OCI-M1 (cell line): ENCODE measurements at regions not wholly inside any gene's neighbourhood (a gene's known extent, or its start where the extent isn't known, plus 50 kb on each side); places are given as distances from the start of the nearest gene placed in this dataset.
A peak's percentile ranks its signal among the peaks of the same experiment; 100 is the strongest.

Source experiments
- DNase-seq: peaks from one replicate; lab custom pipeline; 2025; lab: John Stamatoyannopoulos, UW

DNA sequence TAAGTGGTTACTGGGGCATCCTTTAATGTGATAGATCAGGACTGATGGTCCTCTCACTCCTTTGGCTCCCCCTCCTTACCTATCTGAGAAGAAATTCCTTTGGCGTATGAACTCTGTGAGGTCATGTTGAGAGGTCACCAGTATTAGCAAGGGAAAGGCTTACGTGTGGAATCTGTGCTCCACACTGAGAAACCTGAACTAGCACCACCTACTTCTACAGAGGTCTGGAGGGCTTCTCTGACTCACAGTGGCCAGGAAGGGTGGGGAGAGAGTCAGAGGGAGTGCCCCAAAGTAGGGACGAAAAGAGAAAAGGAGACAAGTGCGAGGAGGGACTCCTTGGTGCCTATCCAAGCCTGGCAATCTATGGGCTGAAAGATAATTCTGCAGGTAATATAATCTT, 348.6 kb downstream of the TNS1 start:
- no peak for DNase-seq

DNA sequence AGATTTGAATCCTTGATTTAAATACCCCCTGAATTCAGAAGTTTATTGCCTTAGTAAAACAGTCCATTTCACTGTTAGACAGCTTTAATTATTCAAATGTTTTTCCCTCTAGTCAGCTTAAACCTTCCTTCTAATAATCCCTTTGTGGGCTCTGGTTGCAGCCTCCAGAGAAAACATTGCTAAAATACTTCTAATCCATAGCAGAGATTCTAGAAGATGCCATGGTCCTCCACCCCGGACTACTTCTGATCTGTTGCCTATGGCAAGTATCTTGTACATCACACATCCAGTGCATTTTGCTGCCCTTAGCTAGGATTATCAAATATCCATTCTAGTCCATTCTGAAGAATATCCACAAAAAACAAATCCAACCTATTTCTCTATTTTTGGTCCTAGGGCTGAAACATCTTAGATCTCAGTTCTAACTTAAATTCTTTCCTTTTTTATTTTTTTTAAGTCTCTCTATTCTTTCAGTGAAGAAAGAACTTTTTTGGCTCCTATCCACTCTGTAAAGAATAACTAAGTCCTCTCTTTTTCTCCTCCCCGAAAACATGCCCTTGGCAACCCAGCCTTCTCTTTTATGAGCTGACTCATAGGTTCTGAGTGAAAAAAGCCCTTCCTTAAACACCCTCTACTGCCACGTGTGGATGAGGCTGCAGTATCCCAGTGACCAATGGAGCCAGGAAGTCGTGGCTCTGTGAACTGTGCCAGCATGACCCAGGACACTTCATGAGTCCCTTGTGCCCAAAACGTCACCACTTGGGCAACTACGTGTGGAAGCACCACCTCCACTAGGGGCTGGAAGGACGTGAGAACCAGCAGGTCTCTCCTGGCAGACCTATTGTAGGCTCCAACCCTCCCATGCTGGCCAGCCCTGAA, 349.8 kb downstream of the TNS1 start:
- peak; percentile 11 for DNase-seq

DNA sequence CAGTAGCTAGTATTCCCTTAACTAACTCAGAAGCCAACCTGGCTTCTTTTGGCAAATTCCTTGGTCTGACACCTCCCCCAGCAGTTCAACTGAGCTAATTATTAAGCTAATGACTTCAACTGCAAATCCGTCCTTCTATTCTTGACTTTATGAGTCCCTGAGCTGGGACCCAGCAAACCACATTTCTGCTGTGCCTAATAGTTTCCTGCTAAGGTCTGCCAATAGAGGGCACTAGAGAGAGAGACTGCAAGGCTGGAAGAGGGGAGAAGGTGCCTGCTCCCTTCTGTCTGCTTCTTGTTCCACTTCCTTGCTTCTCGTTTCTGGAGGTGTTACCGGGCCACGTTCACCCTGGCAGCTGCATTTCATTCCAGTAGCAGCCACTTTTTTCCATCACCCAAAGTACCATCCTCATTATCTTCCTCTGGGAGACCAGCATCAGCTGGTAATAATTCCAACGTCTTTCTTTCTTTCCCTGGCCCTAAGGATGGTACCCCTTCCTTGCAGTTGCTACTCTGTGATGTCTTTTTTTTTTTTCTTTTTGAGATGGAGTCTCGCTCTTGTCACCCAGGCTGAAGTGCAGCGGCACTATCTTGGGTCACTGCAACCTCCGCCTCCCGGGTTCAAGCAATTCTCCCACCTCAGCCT, 352.0 kb downstream of the TNS1 start:
- peak; percentile 72 for DNase-seq

DNA sequence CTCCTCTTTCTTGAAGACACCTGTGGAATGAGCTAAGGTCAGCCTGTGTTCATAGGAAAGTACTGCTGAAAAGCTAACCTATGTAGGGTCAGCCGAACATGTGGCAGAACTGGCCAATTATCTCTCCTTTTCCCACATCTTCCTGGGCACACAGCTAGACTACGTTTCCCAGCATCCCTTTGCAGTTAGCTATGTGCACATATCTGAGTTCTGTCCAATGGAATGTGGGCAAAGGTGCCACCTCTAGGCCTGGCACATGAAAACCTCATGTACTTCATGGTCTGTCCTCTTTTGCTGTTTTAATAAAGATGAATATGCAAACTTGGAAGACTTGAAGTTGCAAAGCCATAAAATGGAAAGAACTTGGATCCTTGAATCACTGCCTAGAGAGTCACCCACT, 352.6 kb downstream of the TNS1 start:
- DNase-seq = no peak

DNA sequence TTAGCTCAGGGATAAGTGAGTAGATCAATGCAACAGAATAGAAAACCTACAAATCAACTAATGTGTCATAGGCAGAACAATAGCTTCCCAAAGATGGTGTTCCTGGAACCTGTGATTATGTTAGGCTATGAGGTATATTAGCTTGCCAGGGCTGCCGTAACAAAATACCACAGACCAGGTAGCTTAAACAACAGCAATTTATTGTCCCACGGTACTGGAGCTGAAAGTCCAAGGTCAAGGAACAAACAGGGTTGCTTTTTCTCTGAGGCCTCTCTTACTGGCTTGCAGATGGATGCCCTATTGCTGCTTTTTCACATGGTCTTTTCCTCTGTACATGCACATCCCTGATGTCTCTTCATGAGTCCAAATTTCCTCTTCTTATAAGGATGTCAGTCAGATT, 354.9 kb downstream of the TNS1 start:
- no peak for DNase-seq

DNA sequence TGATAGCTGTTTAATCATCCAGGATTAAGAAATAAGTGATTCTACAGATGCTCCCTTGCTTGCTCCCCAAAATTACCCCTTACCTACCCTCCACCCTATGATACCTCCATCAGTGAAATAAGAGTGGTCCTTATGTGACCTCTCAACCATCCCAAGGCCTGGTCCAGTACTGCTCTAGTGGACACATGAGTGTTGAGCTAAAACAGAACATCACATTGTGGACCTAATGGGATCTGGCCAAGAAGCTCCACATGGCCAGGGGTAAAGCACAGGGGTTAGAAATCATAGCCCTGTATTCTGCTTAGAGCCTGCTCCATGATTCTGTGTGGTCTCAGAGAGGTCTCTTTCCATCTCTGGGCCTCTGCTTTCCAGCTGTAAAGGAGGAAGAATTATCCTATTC, 355.6 kb downstream of the TNS1 start:
- no peak for DNase-seq

DNA sequence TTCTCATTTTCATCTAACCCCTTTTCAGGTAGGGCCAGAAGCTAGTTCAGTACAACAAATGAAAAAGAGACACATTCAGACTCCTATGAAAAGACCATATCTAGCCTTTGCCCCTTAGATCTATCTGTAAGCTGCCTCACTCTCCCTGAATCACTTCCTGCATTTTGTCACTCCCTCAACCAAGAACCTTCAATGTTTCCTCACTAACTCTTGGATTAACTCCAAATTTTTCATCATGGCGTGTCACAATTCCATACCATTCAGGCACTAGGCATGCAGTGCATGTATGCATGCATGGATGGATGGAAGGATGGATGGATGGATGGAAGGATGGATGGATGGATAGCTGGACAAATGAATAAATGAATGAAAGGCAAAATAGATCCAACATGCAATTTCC, 356.9 kb downstream of the TNS1 start:
- DNase-seq = no peak

DNA sequence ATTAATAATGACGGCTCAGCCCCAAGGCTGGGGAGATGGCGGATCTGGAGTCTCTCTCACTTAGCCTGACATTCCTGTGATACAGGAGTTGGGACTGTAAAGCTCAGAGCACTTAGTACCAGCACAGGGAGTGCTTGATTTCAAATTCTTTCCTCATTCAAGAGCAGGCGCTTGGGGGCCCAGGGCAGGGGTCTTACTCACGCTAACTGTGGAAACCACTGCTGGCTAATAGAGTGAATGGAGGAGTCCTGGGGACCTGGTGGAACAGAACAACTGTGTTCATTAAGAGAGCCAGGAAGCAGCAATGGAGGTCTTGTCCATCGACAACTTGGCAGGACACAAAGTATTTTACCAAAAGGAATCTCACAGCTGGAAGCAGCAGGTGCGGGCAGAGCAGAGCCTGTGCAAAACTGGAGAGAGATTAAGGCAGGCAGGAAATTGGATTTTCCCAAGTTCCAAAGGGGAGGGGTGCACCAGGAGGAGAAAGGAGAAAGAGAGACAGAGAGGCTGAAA, 358.9 kb downstream of the TNS1 start:
- no peak for DNase-seq

DNA sequence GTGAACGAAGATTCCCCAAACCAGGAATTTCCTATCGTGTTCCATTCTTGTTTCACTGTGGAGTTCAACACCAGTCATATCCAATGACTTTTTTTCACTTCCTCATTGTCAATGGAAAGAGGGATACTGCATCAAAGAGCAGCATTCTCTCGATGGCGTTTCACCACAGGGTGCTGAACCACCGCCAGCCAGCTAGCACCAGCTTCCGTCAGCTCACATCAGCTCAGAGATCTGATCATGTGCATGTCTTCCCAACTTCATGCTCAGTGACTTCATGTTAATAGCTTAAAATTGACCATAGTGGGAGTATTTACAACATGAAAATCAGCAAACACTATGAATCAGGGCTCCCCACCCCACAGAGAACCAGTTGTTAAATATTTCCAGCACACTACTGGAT, 359.9 kb downstream of the TNS1 start:
- no peak for DNase-seq

DNA sequence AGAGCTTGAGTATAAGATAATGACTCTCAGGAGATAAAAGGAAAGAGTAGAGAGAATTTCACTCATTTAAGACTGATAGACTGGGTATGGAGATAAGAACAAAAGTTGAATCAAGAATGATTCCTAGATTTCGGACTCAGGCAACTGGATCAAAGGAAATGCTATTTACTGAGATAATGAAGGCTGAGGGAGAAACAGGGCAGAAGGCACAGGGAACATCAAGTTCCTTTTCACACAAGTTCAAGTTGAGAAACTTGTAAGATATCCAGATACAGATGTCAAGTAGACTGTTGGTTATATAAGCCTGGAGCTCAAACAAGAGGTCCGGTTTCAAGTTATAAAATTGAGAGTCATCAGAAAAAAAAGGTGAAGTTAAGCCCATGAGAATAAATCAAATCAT, 360.8 kb downstream of the TNS1 start:
- DNase-seq = no peak

DNA sequence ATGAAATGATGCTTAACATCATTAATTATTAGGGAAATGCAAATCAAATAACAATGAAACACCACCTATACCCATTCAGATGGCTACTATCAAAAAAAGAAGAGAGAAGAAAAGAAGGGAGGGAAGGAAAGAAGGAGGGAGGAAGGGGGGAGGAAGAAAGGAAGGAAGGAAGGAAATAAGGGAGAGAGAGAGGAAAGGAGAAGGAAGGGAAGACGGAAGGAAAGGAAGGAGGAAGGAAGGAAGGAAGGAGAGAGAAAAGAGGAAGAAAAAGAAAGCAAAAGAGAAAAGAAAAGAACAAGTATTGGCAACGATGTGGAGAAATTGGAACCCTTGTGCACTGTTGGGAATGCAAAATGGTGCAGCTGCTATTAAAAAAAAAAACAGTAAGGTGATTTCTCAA, 363.3 kb downstream of the TNS1 start:
- no peak for DNase-seq

DNA sequence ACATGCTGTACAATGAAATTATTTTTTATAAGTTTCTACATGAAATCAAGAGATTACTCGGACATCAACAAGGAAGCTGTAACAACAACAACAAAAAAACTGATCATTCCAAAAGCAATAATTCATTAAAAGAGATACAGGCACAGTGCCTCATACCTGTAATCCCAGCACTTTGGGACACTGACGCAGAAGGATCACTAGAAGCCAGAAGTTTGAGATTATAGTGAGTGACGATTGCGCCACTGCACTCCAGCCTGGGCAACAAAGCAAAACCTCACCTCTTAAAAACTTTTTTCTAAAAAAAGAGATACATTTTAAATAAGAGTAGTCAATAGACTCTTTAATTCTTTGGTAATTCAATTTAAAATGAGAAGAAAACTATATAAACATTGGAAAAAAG, 364.3 kb downstream of the TNS1 start:
- DNase-seq = no peak

DNA sequence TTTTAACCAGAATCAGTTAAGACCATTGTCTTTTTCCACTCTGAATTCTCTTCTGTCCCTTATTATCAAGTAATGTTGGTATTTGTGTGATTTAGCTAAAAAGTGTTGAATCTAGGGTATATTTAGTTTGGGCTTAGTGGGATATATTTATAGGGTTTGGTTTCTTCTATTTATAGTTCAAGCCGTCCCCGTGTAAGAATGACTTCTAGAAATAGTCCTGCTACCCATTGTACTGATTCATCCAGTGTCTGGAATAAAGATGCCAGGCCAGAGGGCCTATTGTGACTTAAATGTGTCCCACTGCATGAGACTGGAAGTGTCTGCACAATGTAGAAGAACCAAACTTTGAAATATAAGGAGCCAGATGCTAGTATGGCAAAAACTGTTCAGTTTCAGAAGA, 364.8 kb downstream of the TNS1 start:
- DNase-seq = no peak

DNA sequence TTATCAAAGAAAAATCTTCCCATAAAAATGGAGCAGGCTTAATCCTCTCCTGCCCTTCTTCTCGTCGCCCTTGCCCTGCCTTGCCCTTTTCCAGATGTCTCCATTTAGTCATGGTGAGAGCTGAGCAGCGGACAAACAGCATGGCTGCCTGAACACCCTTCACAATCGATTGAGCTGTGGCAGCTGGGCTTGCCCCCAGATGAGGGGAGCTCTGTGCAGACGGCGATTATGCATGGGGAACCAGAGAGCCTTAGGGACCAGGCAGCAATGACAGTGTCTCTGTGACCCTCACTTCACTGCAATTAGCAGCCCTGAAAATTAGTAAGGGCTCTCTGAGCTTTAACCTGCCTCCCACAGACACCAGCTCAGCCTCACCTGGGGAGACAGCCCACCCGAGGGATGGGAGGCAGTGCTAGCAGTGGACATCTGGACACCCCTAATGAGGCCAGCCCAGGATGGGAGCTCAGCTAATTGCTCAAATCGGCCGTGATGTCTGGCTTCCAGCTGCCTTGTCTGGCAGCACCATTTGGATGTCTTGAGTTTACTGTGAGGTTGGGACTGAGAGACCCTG, 365.7 kb downstream of the TNS1 start:
- DNase-seq = no peak

DNA sequence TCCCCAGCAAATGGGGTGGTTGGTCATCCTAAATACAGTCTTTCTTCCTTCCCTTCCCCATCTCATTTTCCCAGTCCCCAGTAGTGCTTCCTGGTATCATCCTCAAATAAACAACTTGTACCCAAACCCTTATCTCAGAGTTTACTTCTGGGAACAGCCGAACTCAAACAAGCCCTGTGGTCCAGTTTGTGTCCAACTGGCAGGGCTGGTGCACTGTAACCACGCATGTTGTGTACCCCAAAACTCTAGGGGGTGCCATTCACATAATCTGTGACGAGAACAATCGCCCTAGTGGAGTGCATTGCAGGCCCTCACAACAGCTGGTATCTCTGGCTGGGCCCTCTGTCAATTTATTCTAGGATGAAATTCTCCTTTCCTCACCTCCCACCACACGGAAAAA, 366.2 kb downstream of the TNS1 start:
- no peak for DNase-seq

DNA sequence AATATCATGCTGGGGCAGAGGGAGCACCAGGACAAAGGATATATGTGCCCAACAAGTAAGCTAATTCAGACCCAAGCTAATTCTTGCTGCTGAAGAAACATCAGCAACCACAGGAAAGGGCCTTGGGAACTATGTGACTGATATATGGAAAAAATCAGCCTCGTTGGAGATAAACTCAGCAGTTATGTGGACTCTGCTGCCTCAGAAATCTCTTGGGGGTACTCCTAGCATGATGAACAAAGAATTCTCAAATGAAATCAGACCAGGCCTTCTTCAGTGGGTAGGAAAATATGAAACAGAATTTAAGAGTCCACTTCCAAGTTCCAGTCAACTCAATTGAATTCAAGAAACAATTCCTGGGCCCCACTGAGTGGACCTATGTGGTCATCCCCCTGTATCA, 367.9 kb downstream of the TNS1 start:
- DNase-seq = no peak

DNA sequence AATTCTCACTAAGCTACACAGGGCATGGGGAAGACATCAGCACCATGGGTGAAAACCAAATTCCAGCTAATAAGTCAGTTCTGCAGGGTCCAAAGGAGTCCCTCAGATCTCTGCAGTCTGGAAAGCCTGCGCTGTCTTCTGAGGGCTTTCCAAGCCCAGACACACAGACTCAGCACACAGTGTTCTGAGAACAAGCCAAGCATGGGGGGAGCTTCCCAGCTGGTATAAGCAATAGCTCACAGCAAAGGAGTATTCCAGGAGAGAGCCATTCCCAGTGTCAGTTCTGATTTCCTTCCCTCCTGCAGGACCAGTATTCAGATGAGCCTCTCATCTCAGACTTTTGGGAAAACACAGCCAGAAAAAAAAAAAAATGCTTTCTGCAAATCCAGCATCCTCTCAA, 370.8 kb downstream of the TNS1 start:
- DNase-seq = no peak

DNA sequence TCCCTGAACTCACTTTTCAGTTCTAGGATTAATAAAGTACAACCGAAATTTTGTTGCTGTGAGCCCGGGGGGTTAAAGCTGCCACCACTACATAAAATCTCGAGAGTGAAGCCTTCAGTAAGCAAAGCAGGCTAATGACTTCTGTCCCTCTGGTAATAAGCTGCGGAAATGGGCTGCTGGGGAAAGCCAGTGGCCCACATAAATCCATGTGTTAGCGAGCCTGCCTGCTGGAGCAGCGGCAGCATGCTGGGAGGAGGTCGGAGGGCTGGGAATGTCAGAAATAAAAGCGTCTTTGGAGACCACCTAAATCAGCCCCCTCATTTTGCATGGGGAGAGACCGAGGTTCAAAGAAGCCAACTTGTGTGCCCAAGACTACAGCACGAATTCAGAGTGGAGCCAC, 371.7 kb downstream of the TNS1 start:
- DNase-seq = no peak

DNA sequence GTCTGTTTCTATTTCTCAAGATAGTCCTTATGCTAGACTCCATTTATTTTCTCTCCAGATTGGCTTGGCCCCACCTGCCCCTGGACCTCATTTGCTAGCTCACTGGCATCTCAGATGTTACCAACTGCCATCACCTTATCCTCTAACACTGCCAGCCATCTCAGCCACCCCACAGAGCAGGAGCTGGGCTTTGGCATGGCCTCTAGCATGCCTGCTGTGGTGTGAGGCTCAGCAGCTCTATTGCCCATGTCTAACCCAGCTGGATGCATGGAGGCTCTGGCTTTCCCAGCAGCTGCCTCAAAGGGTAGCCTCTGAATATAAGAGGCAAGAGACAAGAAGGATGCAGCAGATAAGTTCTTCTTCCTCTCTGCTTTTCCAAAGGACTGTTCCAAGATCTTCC, 373.4 kb downstream of the TNS1 start:
- no peak for DNase-seq

DNA sequence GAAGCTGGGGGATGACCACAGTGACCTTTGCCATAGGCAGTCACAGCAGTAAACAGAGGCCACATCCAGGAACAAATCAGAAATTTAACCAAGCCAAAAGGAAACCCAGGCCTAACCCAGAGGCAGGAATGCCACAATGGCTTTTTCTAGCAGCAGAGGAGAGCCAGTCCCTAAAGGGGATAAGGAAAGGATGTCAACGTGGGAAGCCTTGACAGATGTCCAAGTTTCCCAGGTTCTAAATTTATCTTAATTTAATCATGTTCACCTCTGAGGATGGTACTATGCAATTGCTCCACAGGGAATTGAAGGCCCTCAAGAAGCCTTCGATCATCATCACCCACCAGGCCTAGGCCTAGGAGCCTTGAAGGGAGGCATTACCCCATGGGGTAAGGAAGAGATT, 374.7 kb downstream of the TNS1 start:
- DNase-seq = no peak

DNA sequence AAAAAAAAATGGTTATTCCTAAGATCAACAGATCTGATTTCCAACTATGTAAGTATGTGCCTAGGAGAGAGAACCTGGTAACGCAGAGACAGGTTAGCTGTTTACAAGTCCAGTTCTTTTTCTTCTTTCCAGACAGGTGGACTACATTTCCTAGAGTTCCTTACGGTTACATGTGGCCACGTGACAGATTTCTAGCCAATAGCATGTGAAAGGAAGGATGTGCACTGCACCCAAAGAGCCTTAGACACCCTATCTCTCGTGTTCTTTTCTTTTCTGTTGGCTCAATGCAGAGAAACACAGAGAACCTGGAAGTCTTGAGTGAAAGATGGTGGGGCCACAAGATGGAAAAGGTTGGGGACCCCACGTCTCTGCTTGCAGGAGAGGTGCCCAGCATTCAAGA, 375.9 kb downstream of the TNS1 start:
- DNase-seq = no peak

DNA sequence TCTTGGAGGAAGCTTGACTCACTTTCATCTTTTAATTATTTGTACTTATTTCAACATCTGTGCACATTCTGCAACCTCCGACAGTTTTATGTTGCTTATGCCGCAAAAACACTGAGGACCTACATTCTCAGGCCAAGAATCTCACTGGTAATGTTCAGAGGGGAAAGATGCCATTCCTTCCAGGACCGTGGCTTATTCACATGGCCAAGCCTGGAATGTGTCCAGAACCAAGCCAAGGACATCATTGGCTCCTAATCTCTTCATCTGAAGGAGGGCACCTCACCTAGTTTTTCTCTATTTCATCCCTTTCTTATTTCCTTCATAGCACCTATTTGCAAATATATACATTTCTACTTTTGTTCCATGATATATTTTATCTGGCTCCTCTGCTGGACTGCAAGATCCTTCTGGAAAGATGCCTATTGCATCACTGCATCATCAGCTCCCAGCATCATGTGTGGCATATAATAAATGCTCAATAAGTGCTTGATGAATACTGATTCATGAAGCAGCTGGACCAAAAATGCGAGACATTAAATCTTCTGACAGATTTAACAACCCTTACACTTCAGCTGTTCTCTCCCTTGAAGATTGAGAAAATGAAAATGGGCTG, 377.1 kb downstream of the TNS1 start:
- no peak for DNase-seq
